ENCODE measurements at regions not wholly inside any gene's neighbourhood (a gene's known extent, or its start where the extent isn't known, plus 50 kb on each side); places are given as distances from the start of the nearest gene placed in this dataset.
"Not testable (repeated sequence)": the region's sequence is repeated elsewhere in the genome, so short reads cannot be mapped to it uniquely, and the experiment has no call there.

- H3K27me3 Mint-ChIP-seq, result no peaks in the 10 kb centered on the region
Measured at GRCh38 chr2:77834360-77835002, 312.3 kb upstream of the LRRTM4 start.

GRCh38 chr2:77838441-77838840, 316.3 kb upstream of the LRRTM4 start:
- Mint-ChIP-seq H3K4me3 (no peak overlapping the region), H3K27ac (no peak overlapping the region), H3K36me3 (no peaks in the 10 kb centered on the region), H3K27me3 (no peaks in the 10 kb centered on the region), H3K9me3 (peaks cover 12 to 22% of the 10 kb centered on the region in 2 donors), H3K4me1 (no peaks in the 10 kb centered on the region)
- DNase-seq, result no peak
- ATAC-seq (replicated peaks), result no peak

More at GRCh38 chr2:77834360-77835002, 312.3 kb upstream of the LRRTM4 start:
- Mint-ChIP-seq H3K9me3 (peaks cover 14 to 26% of the 10 kb centered on the region in 2 donors), H3K4me1 (no peaks in the 10 kb centered on the region), H3K36me3 (no peaks in the 10 kb centered on the region), H3K27ac (no peak overlapping the region), H3K4me3 (no peak overlapping the region)
- DNase-seq (no peak), ATAC-seq (replicated peaks) (no peak)

GRCh38 chr2:77839102-77839501, 316.9 kb upstream of the LRRTM4 start:
- Mint-ChIP-seq H3K4me3 (no peak overlapping the region), H3K27me3 (no peaks in the 10 kb centered on the region), H3K9me3 (peaks cover 10 to 18% of the 10 kb centered on the region in 2 donors), H3K27ac (no peak overlapping the region), H3K4me1 (no peaks in the 10 kb centered on the region), H3K36me3 (no peaks in the 10 kb centered on the region)
- no peak for DNase-seq
- no peak for ATAC-seq (replicated peaks)

GRCh38 chr2:77862120-77862519, 339.9 kb upstream of the LRRTM4 start:
- no peak for DNase-seq
- ATAC-seq (replicated peaks), result no peak
- Mint-ChIP-seq H3K27ac (no peak overlapping the region), H3K9me3 (peaks cover 0 to 3% of the 10 kb centered on the region in 2 donors), H3K4me3 (no peak overlapping the region), H3K36me3 (no peaks in the 10 kb centered on the region), H3K4me1 (no peaks in the 10 kb centered on the region), H3K27me3 (no peaks in the 10 kb centered on the region)

GRCh38 chr2:77864426-77864825, 342.2 kb upstream of the LRRTM4 start:
- Mint-ChIP-seq H3K9me3 (peaks cover 0 to 3% of the 10 kb centered on the region in 2 donors), H3K4me1 (no peaks in the 10 kb centered on the region), H3K27me3 (no peaks in the 10 kb centered on the region), H3K36me3 (no peaks in the 10 kb centered on the region), H3K4me3 (no peak overlapping the region), H3K27ac (no peak overlapping the region)
- ATAC-seq (replicated peaks) (no peak), DNase-seq (no peak)

GRCh38 chr2:77866661-77867060, 344.5 kb upstream of the LRRTM4 start:
- Mint-ChIP-seq H3K4me1 (no peaks in the 10 kb centered on the region), H3K4me3 (no peak overlapping the region), H3K9me3 (peaks cover 1 to 3% of the 10 kb centered on the region in 2 donors), H3K36me3 (no peaks in the 10 kb centered on the region), H3K27ac (no peak overlapping the region), H3K27me3 (no peaks in the 10 kb centered on the region)
- ATAC-seq (replicated peaks), result no peak
- no peak for DNase-seq

GRCh38 chr2:77867146-77867545, 345.0 kb upstream of the LRRTM4 start:
- Mint-ChIP-seq H3K4me1 (no peaks in the 10 kb centered on the region), H3K27me3 (no peaks in the 10 kb centered on the region), H3K27ac (no peak overlapping the region), H3K9me3 (peaks cover 3 to 4% of the 10 kb centered on the region in 2 donors), H3K36me3 (no peaks in the 10 kb centered on the region), H3K4me3 (no peak overlapping the region)
- DNase-seq (no peak), ATAC-seq (replicated peaks) (no peak)

GRCh38 chr2:77873506-77873905, 351.3 kb upstream of the LRRTM4 start:
- DNase-seq (no peak), ATAC-seq (replicated peaks) (no peak)
- Mint-ChIP-seq H3K9me3 (peaks cover 2 to 4% of the 10 kb centered on the region in 2 donors), H3K27ac (no peak overlapping the region), H3K36me3 (no peaks in the 10 kb centered on the region), H3K27me3 (no peaks in the 10 kb centered on the region), H3K4me1 (no peaks in the 10 kb centered on the region), H3K4me3 (no peak overlapping the region)

GRCh38 chr2:77900211-77900610, 378.0 kb upstream of the LRRTM4 start:
- H3K36me3 Mint-ChIP-seq; H3K4me3 Mint-ChIP-seq; H3K27me3 Mint-ChIP-seq; H3K9me3 Mint-ChIP-seq; H3K4me1 Mint-ChIP-seq; ATAC-seq (replicated peaks); H3K27ac Mint-ChIP-seq; DNase-seq: not testable (repeated sequence)

GRCh38 chr2:77910136-77910535, 388.0 kb upstream of the LRRTM4 start:
- Mint-ChIP-seq H3K4me1 (no peaks in the 10 kb centered on the region), H3K27ac (no peak overlapping the region), H3K9me3 (peaks cover 4 to 14% of the 10 kb centered on the region in 2 donors), H3K36me3 (no peaks in the 10 kb centered on the region), H3K27me3 (no peaks in the 10 kb centered on the region), H3K4me3 (no peak overlapping the region)
- DNase-seq, result no peak
- ATAC-seq (replicated peaks), result no peak

GRCh38 chr2:77920838-77921366, 398.7 kb upstream of the LRRTM4 start:
- DNase-seq (no peak), ATAC-seq (replicated peaks) (no peak)
- Mint-ChIP-seq H3K4me3 (no peak overlapping the region), H3K27ac (no peak overlapping the region), H3K9me3 (peaks cover 3% of the 10 kb centered on the region in 2 donors), H3K27me3 (no peaks in the 10 kb centered on the region), H3K4me1 (no peaks in the 10 kb centered on the region), H3K36me3 (no peaks in the 10 kb centered on the region)

- Mint-ChIP-seq H3K9me3 (peaks cover 3% of the 10 kb centered on the region in 2 donors), H3K4me1 (no peaks in the 10 kb centered on the region), H3K4me3 (no peak overlapping the region), H3K36me3 (no peaks in the 10 kb centered on the region), H3K27ac (no peak overlapping the region), H3K27me3 (no peaks in the 10 kb centered on the region)
- no peak for DNase-seq
- no peak for ATAC-seq (replicated peaks)
Measured at GRCh38 chr2:77922567-77922966, 400.4 kb upstream of the LRRTM4 start.

- DNase-seq (no peak), ATAC-seq (replicated peaks) (no peak)
- H3K9me3 Mint-ChIP-seq, result peaks cover 0 to 4% of the 10 kb centered on the region in 2 donors
- H3K27ac Mint-ChIP-seq, result no peak overlapping the region
- no peaks in the 10 kb centered on the region for H3K27me3 Mint-ChIP-seq
- H3K4me3 Mint-ChIP-seq, result no peak overlapping the region
- no peaks in the 10 kb centered on the region for H3K36me3 Mint-ChIP-seq
- H3K4me1 Mint-ChIP-seq, result no peaks in the 10 kb centered on the region
Measured at GRCh38 chr2:77937366-77937765, 415.2 kb upstream of the LRRTM4 start.

- ATAC-seq (replicated peaks), result no peak
- no peak overlapping the region for H3K4me3 Mint-ChIP-seq
- no peaks in the 10 kb centered on the region for H3K27me3 Mint-ChIP-seq
- peaks cover 0 to 4% of the 10 kb centered on the region in 2 donors for H3K9me3 Mint-ChIP-seq
- H3K36me3 Mint-ChIP-seq, result no peaks in the 10 kb centered on the region
- DNase-seq, result no peak
- H3K27ac Mint-ChIP-seq, result no peak overlapping the region
- H3K4me1 Mint-ChIP-seq, result no peaks in the 10 kb centered on the region
Measured at GRCh38 chr2:77938462-77938861, 416.3 kb upstream of the LRRTM4 start.

- Mint-ChIP-seq H3K27me3 (no peaks in the 10 kb centered on the region), H3K4me3 (no peak overlapping the region), H3K27ac (no peak overlapping the region), H3K36me3 (no peaks in the 10 kb centered on the region), H3K9me3 (peaks cover 0 to 4% of the 10 kb centered on the region in 2 donors), H3K4me1 (no peaks in the 10 kb centered on the region)
- DNase-seq (no peak), ATAC-seq (replicated peaks) (no peak)
Measured at GRCh38 chr2:77939370-77939769, 417.2 kb upstream of the LRRTM4 start.

Data from stimulated activated naive B cell treated with anti-CD40 and anti-IgM and Interleukin-4, amounts not matched to agents 10 μg/mL and 1 μg/mL and 100 μg/mL, for 72 hours (primary cell).